Retina (tissue), 1 donor: ENCODE measurements at regions not wholly inside any gene's neighbourhood (a gene's known extent, or its start where the extent isn't known, plus 50 kb on each side); places are given as distances from the start of the nearest gene placed in this dataset.
"Not testable (repeated sequence)": the region's sequence is repeated elsewhere in the genome, so short reads cannot be mapped to it uniquely, and the experiment has no call there.

Experiments
- DNase-seq: peaks from one replicate; pipeline ENCODE4 v3.0.0-alpha.2; 2016

DNA sequence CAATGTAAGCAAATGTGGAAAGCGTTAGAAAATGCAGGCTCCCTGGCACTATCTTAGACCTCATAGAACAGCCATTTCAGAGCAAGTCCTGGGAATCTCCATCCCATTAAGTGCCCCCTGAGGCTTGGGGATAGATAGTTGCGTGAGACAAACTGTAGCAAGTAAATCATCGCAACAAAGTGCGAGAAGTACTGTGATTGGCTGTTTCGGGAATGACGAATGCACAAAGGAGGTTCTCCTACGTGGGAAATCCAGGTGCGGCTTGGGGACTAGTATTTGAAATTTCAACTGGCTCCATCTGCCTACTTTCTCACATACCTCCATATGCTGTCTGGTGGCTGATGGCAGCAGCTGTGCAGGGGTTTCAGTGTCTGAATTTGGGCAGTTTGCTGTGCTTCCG lies 84.5 kb downstream of the PLEKHG1 start:
- no peak for DNase-seq

- no peak for DNase-seq
These were observed 85.2 kb downstream of the PLEKHG1 start for GRCh38 chr6:150684714-150685459.

GRCh38 chr6:150685860-150686259 lies 86.2 kb downstream of the PLEKHG1 start:
- DNase-seq, result no peak

DNA sequence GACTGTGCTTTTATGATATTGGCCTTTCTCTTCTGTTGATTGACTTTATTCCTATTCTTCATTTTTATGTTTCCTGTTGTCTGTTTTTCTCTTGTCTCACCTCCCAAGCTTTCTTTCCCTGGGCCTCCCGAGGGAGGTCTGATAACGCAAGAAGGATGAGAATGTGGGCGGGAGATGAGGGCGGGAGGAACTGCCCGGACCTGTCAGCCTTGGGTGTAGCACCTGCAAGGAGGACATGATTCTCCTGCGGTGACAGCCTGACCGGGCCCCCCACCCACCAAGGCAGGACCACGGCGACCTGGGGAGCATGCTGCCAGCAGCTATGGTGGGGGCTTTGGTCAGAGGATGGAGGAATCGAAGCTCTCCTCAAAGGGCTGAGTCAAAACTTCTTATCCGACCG lies 86.9 kb downstream of the PLEKHG1 start:
- DNase-seq, result no peak

DNA sequence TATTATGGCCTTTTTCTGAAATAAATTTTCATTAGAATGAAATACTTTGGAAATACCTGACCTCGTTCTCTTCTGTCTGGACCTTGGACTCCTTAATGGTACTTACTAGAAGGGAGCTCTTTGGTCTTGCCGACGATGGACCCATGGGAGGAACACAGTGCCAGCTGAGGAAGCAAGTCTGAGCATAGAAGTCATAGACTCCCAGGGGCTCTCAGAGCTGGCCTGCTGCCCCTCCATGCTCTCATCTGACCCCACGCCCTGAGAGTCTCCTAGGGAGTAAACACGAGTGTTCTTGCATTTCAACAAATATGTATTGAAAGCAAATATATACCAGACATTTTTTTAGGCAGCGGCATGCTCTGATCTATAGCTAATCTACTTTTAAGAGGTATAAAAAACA lies 87.8 kb downstream of the PLEKHG1 start:
- no peak for DNase-seq

DNA sequence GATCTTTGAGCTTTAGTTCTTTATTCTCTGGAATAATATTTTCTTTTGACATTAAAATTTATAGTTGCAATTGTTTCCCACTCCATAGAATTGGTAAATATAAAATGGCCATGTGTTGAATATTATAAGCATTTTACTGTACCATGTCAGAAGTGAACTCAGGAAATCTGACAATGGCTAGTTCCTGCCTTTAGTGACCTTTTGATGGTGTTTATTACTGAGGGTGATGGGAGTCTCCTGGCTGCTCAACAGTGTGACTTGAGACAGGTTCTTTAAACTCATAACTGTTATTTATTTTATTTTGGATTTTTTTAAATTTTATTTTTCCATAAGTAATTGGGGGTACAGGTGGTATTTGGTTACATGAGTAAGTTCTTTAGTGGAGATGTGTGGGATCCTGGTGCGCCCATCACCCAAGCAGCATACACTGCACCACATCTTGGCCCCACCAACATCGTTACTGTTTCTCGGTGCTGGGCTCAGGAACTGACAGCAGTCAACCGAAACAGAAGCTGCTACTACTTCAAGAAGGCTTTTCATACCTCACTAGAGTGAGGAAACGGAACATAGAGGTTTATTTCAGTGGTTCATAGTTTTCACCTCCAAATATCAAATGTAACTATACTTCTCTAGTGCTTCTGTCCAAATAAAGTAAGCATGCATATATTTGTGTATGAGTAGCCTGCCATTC lies 90.4 kb downstream of the PLEKHG1 start:
- DNase-seq, result no peak

DNA sequence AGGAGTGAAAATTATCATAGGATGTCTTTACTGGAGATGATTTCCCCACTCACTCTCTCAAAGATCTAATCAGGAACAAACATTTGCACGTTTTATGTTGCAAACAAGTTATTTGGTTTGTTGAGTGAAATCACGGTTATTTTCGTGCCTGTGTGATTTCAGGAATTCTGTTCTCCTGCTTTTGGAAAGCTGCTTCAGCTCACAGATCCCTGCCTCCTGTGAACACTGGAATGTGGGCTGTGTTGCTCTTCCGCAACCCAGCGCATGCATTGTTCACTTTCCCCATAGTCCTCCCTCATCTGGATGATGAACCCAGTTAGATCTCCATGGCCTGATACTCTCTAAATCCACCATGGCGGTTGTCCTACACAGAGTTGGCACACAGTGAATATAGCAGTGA lies 91.0 kb downstream of the PLEKHG1 start:
- DNase-seq, result no peak

DNA sequence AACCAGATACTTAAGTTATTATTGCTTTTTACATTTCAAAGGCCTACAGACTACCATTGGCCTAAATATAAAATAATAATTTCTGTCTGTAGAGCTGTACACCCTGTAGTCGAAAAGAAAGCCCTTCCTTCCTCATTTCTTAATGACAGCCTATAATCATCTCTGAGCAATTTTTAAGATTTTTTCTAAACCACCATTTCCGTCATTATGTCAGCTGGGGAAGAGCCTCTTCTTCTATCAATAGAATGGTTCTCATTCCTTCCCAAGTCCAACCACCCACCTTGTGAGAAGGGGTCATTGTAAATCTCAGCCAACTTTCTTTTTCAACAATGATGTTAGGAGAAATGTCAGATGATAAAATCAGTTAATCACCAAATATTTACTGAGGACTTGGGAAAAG lies 91.8 kb downstream of the PLEKHG1 start:
- DNase-seq, result no peak

DNA sequence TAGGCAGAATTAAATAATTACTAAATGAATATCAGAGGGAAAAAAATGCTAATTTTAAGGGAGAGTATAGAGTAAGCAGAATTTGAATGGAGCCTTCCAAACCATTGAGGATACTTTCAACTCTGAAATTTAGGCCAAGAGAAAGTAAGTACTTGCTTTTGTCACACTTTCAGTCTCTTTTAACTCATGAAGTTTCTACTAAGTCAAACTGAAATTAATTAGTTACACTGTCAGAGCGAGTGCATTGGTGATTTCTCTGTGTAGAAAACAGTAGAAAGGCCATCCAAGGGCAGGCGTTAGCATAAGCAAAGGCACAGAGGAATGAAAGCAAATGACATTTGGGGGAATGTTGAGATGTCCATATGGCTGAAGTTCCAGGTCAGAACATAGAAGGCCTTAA lies 92.9 kb downstream of the PLEKHG1 start:
- DNase-seq, result no peak

GRCh38 chr6:150694889-150695288 lies 95.2 kb downstream of the PLEKHG1 start:
- DNase-seq, result no peak

GRCh38 chr6:150695652-150696051 lies 96.0 kb downstream of the PLEKHG1 start:
- DNase-seq, result no peak

DNA sequence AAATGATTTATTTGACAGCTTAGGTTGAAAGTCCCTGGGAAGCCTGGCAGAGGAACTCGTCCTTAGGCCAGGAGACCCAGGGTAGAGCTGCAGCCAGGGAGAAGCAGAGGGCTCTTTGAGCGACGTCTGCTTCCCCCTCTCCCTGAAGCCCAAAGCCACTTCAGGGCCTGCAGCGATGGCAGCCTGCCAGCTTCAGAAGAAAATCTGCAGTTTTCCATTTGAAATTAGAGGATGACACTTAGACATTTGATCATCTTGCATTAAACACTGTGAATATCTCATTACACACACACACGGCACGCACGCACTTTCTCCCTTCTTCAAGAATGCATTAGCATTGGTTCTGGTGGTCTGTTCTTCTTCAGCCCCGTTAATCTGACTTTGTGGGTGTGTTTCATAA lies 96.5 kb downstream of the PLEKHG1 start:
- DNase-seq, result no peak

DNA sequence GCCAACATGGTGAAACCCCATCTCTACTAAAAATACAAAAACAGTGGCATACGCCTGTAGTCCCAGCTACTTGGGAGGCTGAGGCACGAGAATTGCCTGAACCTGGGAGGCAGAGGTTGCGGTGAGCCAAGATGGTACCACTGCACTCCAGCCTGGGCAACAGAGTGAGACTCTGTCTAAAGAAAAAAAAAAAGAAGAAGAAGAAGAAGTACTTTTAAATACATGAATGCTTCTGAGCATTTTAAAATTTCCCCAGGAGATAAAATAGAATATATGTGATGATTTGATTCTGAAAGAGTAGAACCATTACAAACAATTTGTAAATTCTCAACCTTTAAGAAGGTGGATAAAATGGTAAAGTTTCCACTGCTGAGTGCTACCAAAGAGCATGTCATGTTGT lies 97.2 kb downstream of the PLEKHG1 start:
- not testable (repeated sequence) for DNase-seq

GRCh38 chr6:150697515-150697914 lies 97.8 kb downstream of the PLEKHG1 start:
- DNase-seq, result no peak

DNA sequence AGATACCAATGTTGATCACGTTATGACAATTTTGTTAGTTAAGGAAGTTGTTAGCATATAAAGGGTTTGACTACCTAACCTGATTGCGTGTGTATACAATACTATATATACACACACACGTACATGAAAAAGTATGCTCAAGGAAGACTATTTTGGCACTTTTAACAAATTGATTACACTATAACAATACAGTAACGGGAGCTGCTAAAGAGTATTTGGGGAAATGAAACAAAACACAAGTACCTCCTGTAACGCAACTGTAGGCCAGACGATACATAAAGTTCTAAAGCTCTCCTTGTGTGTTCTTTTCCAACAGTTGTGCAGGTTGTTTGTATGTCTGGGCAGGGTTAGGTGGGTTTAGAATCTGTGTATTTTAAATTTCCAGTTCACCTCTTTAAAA lies 98.7 kb downstream of the PLEKHG1 start:
- no peak for DNase-seq

DNA sequence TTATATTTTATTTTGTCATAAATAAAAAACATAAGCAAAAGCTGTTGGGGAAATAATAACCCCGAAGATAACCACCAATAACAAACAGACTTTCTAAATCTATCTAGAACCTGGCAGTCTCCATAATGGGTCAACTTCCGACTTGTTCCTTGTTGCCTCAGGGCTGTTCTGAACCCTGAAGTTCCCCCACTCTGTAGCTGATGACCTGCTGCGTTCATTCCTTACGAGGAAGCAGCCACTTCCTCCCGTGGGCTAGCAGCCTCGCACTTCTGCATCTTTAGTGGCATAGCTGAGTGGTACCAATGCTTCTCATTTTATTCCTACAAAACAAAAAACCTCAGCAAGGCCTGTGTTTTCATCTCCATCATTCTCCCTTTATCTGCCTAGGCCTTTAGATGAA lies 103.0 kb downstream of the PLEKHG1 start:
- DNase-seq, result no peak

DNA sequence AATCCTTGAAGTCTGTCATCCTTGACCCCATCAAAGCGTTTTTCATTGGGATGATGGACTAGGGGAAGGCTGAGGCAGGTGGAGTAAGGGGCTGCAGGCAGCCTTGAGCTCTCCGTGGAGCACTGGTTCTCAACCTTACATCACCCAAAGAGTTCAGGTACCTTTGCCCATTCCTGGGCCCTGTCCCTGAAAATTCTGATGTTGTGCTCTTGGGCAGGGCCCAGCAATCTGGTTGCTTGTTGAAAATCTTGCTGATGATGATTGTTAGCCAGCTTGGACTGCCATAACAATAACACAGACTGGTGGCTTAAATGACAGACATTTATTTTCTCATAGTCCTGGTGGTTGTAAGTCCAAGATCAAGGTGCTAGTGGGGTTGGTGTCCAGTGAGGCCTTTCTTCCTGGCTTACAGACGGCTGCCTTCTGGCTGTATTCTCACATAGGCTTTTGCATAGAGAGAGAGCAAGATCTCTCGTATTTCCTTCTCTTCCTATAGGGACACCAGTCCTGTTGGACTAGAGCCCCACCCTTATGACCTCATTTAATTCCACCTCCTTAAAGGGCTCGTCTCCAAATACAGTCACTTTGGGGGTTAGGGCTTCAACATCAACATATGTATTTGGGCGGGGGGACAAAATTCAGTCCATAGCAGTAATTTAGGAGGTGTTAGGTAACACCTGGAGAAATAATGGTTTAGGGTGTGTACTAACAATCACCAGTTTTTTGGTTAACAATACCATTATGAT lies 104.9 kb downstream of the PLEKHG1 start:
- DNase-seq, result no peak

DNA sequence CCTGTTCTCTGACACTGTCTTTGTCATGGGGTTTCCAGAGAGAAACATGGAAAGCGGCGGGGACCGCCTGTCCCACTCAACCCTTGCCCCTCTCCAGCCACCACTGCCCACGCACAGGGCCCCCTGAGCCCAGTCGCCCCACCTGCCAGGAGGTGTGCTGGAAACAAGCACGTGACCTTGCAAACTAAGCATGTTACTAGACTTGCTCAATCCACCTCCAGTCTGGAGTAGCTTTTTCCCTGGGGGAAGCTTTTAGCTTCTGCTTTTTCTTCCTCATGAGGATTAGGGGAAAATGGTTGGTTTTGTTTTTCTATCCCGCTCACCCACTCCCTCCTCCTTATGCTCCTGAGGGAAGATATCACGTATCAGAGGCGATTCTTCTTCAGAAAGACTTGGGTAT lies 105.7 kb downstream of the PLEKHG1 start:
- DNase-seq, result no peak

DNA sequence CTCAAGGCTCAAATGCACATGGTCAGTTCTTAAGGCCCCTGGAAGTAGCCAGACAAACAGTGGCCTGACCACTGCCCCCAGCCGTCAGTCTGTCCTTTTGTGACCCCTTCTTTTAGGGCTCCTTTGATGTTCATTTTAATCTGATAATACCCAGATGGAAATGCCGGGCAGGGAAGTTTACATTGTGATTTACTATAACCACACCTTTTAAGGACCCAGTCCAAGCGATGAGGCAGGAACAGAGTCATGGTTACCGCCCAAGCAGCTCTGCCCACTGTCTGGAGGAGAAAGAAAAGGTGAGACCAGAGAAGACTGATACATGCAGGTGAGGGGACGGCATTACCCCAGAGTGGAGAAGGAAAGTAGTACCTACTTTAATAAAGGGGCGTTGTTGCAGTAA lies 110.6 kb downstream of the PLEKHG1 start:
- no peak for DNase-seq

DNA sequence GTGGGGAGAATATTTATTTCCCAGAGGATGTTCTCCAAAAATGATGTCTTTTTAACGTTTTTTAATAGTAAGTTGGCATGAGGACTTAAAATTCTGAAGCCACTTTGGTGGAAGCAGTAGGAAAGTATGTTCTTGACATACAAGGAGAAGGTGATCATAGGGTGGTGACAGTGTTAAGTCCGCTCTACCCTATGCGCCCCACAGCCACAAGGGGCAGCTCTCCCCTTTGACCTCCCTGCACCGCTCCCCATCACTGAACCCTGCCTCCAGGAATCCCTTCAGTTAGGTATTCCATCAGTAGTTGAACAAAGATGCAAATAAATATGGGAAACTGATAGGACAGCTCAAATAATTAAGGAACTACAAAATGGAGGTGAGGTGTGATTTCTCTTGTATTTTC lies 111.4 kb downstream of the PLEKHG1 start:
- DNase-seq, result no peak

GRCh38 chr6:150711584-150712504 lies 112.2 kb downstream of the PLEKHG1 start:
- no peak for DNase-seq

- DNase-seq, result peak; percentile 39
These were observed 113.0 kb downstream of the PLEKHG1 start for GRCh38 chr6:150712505-150713252.
